MCF 10A (cell line): ENCODE measurements at regions not wholly inside any gene's neighbourhood (a gene's known extent, or its start where the extent isn't known, plus 50 kb on each side); places are given as distances from the start of the nearest gene placed in this dataset.

Experiments used
- BruUV-seq: library from RNA; stranded (reverse); fragments of 400-500 nt; replicated peaks from 2 replicates; lab custom pipeline; 2021; lab: Mats Ljungman, UMichigan
- CTCF ChIA-PET: fragments of 300-600 bp; sonication (Branson Sonifier 250); formaldehyde crosslinking; extraction: SDS; loops from one replicate; lab custom pipeline; 2021; ENCODE audit warnings: antibody characterized with exemption, inconsistent platforms; lab: Yijun Ruan, JAX
- POLR2A ChIA-PET: fragments of 300-600, 350-650 bp; sonication (Branson Sonifier 250); formaldehyde crosslinking; extraction: SDS; loops from one replicate; lab custom pipeline; 2020; ENCODE audit warnings: antibody characterized with exemption, inconsistent platforms; lab: Yijun Ruan, JAX
- DNase-seq: peaks from one replicate; pipeline ENCODE4 v3.0.0-alpha.2; 2018; ENCODE audit not compliant: unreplicated experiment
- H3K27ac Mint-ChIP-seq: one replicate; pipeline ENCODE4 v1.8.0; 2022; ENCODE audit warnings: mild to moderate bottlenecking, low read depth, mixed read lengths; ENCODE audit not compliant: unreplicated experiment
- H3K27me3 Mint-ChIP-seq: one replicate; pipeline ENCODE4 v1.8.0; 2022; ENCODE audit warnings: mixed read lengths; ENCODE audit not compliant: insufficient read depth, unreplicated experiment
- H3K36me3 Mint-ChIP-seq: one replicate; pipeline ENCODE4 v1.8.0; 2022; ENCODE audit warnings: mild to moderate bottlenecking, moderate library complexity, mixed read lengths; ENCODE audit not compliant: insufficient read depth, unreplicated experiment
- H3K4me1 Mint-ChIP-seq: one replicate; pipeline ENCODE4 v1.8.0; 2022; ENCODE audit warnings: mixed read lengths; ENCODE audit not compliant: insufficient read depth, unreplicated experiment
- H3K4me3 Mint-ChIP-seq: one replicate; pipeline ENCODE4 v1.8.0; 2022; ENCODE audit warnings: mild to moderate bottlenecking, moderate library complexity, mixed read lengths; ENCODE audit not compliant: unreplicated experiment
- H3K9me3 Mint-ChIP-seq: one replicate; pipeline ENCODE4 v1.8.0; 2022; ENCODE audit warnings: mixed read lengths; ENCODE audit not compliant: unreplicated experiment
- intact Hi-C: fragments of 100-400 bp; cut with micrococcal nuclease; formaldehyde crosslinking; loops from 2 replicates; pipeline ENCODE4 v1.14.1; 2022
- TF ChIP-seq, protein P1 (sequence below): fragments of 200-600 bp; IDR thresholded peaks from one replicate; pipeline ENCODE4 v1.8.0; 2022; ENCODE audit warnings: antibody characterized with exemption, mild to moderate bottlenecking; ENCODE audit not compliant: unreplicated experiment

DNA sequence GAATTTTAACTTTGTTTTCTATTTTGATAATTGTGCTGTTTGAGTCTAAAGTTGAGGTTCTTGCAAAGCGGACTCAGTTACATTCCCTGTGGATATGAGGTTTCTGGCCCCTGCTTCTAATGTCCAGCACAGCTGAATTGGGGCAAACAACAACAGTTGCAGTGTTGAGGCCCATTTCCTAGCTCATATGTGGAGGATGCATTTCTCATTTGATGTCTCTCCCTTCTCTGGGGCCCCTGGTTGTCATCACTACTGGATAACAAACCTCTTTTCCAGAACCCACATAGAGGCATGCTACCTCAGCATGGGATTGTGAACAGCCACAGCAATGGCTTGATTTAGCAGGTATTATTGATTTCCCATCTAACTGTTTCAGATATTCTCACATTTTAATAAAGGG lies 208.2 kb upstream of the VSTM2A start:
- DNase-seq: no peak
- CTCF ChIA-PET: interaction anchor here (0.6 kb wide), 1 partner anchor 15 kb away, joined by 3 read pairs; no protein-coding TSS in a partner anchor

DNA sequence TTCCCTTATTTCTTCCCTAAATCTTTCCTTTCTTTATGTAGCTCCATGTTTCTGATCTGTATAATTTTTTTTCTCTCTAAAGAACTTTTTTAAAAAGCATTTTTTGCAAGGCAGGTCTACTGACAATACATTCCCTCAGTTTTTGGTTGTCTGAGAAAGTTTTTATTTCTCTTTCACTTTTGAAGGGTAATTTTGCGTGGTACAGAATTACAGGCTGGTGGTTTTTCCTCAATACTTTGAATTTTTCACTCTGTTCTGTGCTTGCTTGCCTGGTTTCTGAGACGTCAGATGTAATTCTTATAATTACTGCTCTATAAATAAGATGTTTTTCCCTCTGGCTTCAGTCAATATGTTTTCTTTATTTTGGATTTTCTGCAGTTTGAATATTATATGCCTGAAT lies 205.4 kb upstream of the VSTM2A start:
- no peak overlapping the region for H3K4me3 Mint-ChIP-seq
- H3K27ac Mint-ChIP-seq: no peak overlapping the region
- no peaks in the 10 kb centered on the region for H3K36me3 Mint-ChIP-seq
- H3K9me3 Mint-ChIP-seq: no peaks in the 10 kb centered on the region
- TF ChIP-seq, protein P1, sequence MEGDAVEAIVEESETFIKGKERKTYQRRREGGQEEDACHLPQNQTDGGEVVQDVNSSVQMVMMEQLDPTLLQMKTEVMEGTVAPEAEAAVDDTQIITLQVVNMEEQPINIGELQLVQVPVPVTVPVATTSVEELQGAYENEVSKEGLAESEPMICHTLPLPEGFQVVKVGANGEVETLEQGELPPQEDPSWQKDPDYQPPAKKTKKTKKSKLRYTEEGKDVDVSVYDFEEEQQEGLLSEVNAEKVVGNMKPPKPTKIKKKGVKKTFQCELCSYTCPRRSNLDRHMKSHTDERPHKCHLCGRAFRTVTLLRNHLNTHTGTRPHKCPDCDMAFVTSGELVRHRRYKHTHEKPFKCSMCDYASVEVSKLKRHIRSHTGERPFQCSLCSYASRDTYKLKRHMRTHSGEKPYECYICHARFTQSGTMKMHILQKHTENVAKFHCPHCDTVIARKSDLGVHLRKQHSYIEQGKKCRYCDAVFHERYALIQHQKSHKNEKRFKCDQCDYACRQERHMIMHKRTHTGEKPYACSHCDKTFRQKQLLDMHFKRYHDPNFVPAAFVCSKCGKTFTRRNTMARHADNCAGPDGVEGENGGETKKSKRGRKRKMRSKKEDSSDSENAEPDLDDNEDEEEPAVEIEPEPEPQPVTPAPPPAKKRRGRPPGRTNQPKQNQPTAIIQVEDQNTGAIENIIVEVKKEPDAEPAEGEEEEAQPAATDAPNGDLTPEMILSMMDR: no peak
- intact Hi-C loops: loop anchor here (10.0 kb wide), 1 partner anchor 92 kb away; no protein-coding TSS in a partner anchor
- H3K4me1 Mint-ChIP-seq: no peaks in the 10 kb centered on the region
- no peak for DNase-seq
- CTCF ChIA-PET: interaction anchor here (1.1 kb wide), 1 partner anchor 30 kb away, joined by 3 read pairs; no protein-coding TSS in a partner anchor
- no TSS peak for BruUV-seq
- POLR2A ChIA-PET: no interaction called here
- no peaks in the 10 kb centered on the region for H3K27me3 Mint-ChIP-seq

More for the DNA sequence above, 208.2 kb upstream of the VSTM2A start:
- Mint-ChIP-seq H3K4me3 (no peak overlapping the region), H3K36me3 (no peaks in the 10 kb centered on the region), H3K9me3 (no peaks in the 10 kb centered on the region), H3K4me1 (no peaks in the 10 kb centered on the region), H3K27ac (no peak overlapping the region), H3K27me3 (no peaks in the 10 kb centered on the region)
- intact Hi-C loops: loop anchor here (10.0 kb wide), 1 partner anchor 89 kb away; no protein-coding TSS in a partner anchor
- TF ChIP-seq, protein P1: no peak
- no TSS peak for BruUV-seq
- POLR2A ChIA-PET: interaction anchor here (0.7 kb wide), 1 partner anchor 399 kb away, joined by 3 read pairs; no protein-coding TSS in a partner anchor

DNA sequence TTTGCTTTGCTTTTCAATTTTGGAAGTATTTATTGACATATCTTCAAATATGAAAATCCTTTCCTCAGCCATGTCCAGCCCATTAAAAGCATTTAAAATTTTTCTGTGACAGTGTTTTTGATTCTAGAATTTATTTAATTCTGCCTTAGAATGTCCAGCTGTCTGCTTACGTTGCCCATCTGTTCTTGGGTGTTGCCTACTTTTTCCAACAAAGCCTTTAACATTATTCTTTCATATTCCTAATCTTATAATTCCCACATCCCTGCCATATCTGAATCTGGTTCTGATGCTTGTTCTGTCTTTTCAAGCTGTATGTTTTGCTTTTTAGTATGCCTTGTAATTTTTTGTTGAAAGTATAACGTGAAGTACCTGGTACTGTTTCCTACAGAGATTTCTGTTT lies 204.7 kb upstream of the VSTM2A start:
- no peak for DNase-seq
- Mint-ChIP-seq H3K36me3 (no peaks in the 10 kb centered on the region), H3K27ac (no peak overlapping the region), H3K27me3 (no peaks in the 10 kb centered on the region), H3K9me3 (no peaks in the 10 kb centered on the region), H3K4me1 (no peaks in the 10 kb centered on the region), H3K4me3 (no peak overlapping the region)
- BruUV-seq: no TSS peak
- TF ChIP-seq, protein P1: no peak
- intact Hi-C loops: loop anchor here (10.0 kb wide), 1 partner anchor 93 kb away; no protein-coding TSS in a partner anchor
- ChIA-PET CTCF (interaction anchor here (1.1 kb wide), 1 partner anchor 10 kb away, joined by 3 read pairs; no protein-coding TSS in a partner anchor), POLR2A (no interaction called here)

DNA sequence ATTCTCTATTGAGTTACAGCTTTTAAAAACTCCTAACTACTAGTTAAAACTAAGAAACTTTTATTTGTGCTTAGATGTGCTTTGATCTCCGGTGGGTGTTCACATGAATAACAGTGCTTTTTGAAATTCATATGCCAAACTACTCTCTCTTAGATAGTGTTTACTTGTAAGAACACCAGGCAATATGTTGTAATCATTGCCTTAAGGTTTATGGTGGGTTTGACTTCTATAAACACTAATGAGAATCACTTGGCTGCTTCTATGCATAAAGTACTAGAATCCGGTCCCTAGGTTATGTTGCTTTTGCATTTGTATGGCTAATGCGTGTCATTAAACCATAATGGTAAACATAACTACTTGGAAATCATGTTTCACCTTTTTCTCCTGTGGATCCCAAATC lies 203.9 kb upstream of the VSTM2A start:
- DNase-seq: no peak
- ChIA-PET CTCF (interaction anchor here (1.1 kb wide), 1 partner anchor 11 kb away, joined by 3 read pairs; no protein-coding TSS in a partner anchor), POLR2A (no interaction called here)
- no peak overlapping the region for H3K27ac Mint-ChIP-seq
- no peaks in the 10 kb centered on the region for H3K27me3 Mint-ChIP-seq
- TF ChIP-seq, protein P1: no peak
- BruUV-seq: no TSS peak
- H3K36me3 Mint-ChIP-seq: no peaks in the 10 kb centered on the region
- intact Hi-C loops: loop anchor here (10.0 kb wide), 1 partner anchor 94 kb away; no protein-coding TSS in a partner anchor
- H3K4me3 Mint-ChIP-seq: no peak overlapping the region
- no peaks in the 10 kb centered on the region for H3K4me1 Mint-ChIP-seq
- H3K9me3 Mint-ChIP-seq: no peaks in the 10 kb centered on the region
